Astrocyte of the cerebellum (primary cell): ENCODE measurements at regions not wholly inside any gene's neighbourhood (a gene's known extent, or its start where the extent isn't known, plus 50 kb on each side); places are given as distances from the start of the nearest gene placed in this dataset.

Experiments used
- DNase-seq: peaks from one replicate; pipeline ENCODE4 v3.0.0-alpha.2; 2011; ENCODE audit warnings: low read depth
- H3K4me3 ChIP-seq: 2 replicates; pipeline ENCODE4 v1.5.1; 2011; ENCODE audit warnings: mild to moderate bottlenecking, low read depth, low read length, moderate library complexity
- CTCF ChIP-seq: IDR thresholded peaks from 2 replicates; pipeline ENCODE4 v1.5.1; 2012; ENCODE audit warnings: low read length, low read depth, moderate library complexity, mild to moderate bottlenecking; ENCODE audit errors: missing control alignments
- in situ Hi-C: cut with HindIII; loops from 2 replicates; pipeline ENCODE4 v1.10.0; 2017; ENCODE audit warnings: low sequenced_read_pairs

GRCh38 chr6:99165838-99166237, 183.6 kb downstream of the FAXC start:
- DNase-seq: no peak
- in situ Hi-C loops: no loop called here
- TF ChIP-seq CTCF: no peak
- no peak overlapping the region for H3K4me3 ChIP-seq

- no peak for TF ChIP-seq CTCF
- DNase-seq: no peak
- H3K4me3 ChIP-seq: no peak overlapping the region
- in situ Hi-C loops: no loop called here
These were observed 197.2 kb downstream of the FAXC start for GRCh38 chr6:99152347-99152643.

- peak; percentile 63 for TF ChIP-seq CTCF
- no peak overlapping the region for H3K4me3 ChIP-seq
- in situ Hi-C loops: no loop called here
- DNase-seq: no peak
These were observed 197.7 kb downstream of the FAXC start for GRCh38 chr6:99151634-99152346.

GRCh38 chr6:99148761-99149160, 200.7 kb downstream of the FAXC start:
- in situ Hi-C loops: no loop called here
- no peak for DNase-seq
- TF ChIP-seq CTCF: no peak
- no peak overlapping the region for H3K4me3 ChIP-seq

GRCh38 chr6:99148111-99148510, 200.4 kb upstream of the FBXL4 start:
- no peak overlapping the region for H3K4me3 ChIP-seq
- DNase-seq: no peak
- in situ Hi-C loops: no loop called here

GRCh38 chr6:99147206-99147605, 199.5 kb upstream of the FBXL4 start:
- in situ Hi-C loops: no loop called here
- DNase-seq: no peak
- no peak overlapping the region for H3K4me3 ChIP-seq
- no peak for TF ChIP-seq CTCF

More at GRCh38 chr6:99148111-99148510, 200.4 kb upstream of the FBXL4 start:
- no peak for TF ChIP-seq CTCF
